ENCODE measurements at regions not wholly inside any gene's neighbourhood (a gene's known extent, or its start where the extent isn't known, plus 50 kb on each side); places are given as distances from the start of the nearest gene placed in this dataset.

DNA sequence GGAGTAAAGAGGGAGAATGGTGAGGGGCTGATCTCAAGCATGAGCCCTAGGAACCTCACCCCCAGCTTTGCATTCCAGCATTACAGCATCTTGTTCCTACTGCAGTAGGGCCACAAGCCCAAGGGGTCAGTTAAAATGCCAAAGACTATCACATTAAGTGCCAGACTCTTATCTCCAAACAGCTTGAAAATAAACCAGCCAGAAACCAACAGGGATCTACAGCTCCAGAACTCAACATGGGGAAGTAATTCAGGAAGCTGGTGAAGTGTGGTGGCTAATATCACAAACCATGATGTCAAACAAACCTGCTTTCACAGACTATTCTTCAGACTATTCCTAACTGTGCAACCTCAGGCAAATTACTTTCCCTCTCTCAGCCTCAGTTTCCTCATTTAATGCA, 278.3 kb downstream of the TNS1 start:
- intact Hi-C loops (cut with DNase I) = loop anchor here (10.0 kb wide), 1 partner anchor 190 kb away; no protein-coding TSS in a partner anchor
- no peaks in the 10 kb centered on the region for H3K27me3 ChIP-seq
- peaks cover 0 to 7% (median 3%) of the 10 kb centered on the region in 3 donors for H3K4me1 ChIP-seq
- no peak overlapping the region for H3K4me3 ChIP-seq
- H3K27ac ChIP-seq = no peak overlapping the region
- no peaks in the 10 kb centered on the region for H3K36me3 ChIP-seq
- TF ChIP-seq, protein P1, sequence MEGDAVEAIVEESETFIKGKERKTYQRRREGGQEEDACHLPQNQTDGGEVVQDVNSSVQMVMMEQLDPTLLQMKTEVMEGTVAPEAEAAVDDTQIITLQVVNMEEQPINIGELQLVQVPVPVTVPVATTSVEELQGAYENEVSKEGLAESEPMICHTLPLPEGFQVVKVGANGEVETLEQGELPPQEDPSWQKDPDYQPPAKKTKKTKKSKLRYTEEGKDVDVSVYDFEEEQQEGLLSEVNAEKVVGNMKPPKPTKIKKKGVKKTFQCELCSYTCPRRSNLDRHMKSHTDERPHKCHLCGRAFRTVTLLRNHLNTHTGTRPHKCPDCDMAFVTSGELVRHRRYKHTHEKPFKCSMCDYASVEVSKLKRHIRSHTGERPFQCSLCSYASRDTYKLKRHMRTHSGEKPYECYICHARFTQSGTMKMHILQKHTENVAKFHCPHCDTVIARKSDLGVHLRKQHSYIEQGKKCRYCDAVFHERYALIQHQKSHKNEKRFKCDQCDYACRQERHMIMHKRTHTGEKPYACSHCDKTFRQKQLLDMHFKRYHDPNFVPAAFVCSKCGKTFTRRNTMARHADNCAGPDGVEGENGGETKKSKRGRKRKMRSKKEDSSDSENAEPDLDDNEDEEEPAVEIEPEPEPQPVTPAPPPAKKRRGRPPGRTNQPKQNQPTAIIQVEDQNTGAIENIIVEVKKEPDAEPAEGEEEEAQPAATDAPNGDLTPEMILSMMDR (IDR thresholded peaks at IDR 0.05) = no peak
- TF ChIP-seq POLR2A (IDR thresholded peaks at IDR 0.05) = no peak
- DNase-seq = no peak
- no peaks in the 10 kb centered on the region for H3K9me3 ChIP-seq

DNA sequence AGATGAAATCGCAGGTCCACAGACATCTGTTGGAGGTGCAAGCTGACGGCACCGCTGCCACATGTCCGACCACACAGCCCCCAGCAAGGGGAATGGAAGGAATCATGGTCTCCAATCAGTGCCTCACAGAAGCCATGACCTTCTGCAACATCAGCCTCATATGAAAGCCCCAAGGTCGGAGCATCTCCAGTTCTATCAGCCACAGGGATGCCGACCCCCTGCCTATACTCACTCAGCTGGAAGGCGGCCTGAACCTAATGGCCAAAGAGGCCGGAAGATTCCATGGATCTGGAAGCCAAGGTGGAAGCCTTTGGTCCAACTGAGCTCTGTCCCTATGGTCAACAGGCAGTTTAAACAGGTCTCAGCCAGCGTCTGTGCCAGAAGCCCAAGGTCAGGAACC, 278.8 kb downstream of the TNS1 start:
- WGBS, 2 donors = 92% methylated on average over 8 of the region's 9 CpGs; no CpG with 5 or more reads in 1 of the 2 donors

DNA sequence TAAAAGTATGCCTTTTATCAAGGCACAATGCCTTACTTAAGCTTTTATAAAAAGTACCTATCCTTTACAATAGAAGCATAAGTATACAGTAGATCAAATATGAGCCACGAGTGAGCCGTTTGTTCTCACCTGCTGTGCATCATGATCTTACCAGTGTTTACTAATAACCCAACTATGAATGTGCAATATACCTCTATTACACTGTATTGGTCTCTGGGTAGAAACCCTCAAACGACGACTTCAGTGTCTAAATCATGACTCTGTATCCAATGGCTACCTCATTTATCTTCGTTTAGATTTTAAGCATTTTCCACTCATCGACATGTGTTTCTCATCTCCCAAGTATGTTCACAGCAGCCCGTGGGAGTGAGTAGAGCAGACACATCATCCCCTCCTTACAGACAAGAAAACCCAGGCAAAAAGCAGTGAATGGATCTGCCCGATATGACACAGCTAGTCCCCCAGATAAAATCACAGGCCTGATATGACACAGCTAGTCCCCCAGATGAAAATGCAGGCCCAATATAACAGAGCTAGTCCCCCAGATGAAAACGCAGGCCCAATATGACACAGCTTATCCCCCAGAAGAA, 279.8 kb downstream of the TNS1 start:
- Histone ChIP-seq H3K27me3 (no peaks in the 10 kb centered on the region), H3K9me3 (no peaks in the 10 kb centered on the region), H3K27ac (no peak overlapping the region), H3K4me1 (no peaks in the 10 kb centered on the region), H3K4me3 (no peak overlapping the region), H3K36me3 (no peaks in the 10 kb centered on the region)
- WGBS, 2 donors = 68 to 75% methylated on average over 8 to 9 of the region's 9 CpGs
- DNase-seq = no peak
- intact Hi-C loops (cut with DNase I) = loop anchor here (10.0 kb wide), 1 partner anchor 188 kb away; no protein-coding TSS in a partner anchor
- no peak for TF ChIP-seq POLR2A (IDR thresholded peaks at IDR 0.05)
- TF ChIP-seq, protein P1 (IDR thresholded peaks at IDR 0.05) = no peak

More for the DNA sequence above, 278.8 kb downstream of the TNS1 start:
- peaks cover 0 to 2% (median 0%) of the 10 kb centered on the region in 3 donors for H3K4me1 ChIP-seq
- TF ChIP-seq, protein P1 (IDR thresholded peaks at IDR 0.05) = no peak
- TF ChIP-seq POLR2A (IDR thresholded peaks at IDR 0.05) = no peak
- H3K27me3 ChIP-seq = no peaks in the 10 kb centered on the region
- no peak overlapping the region for H3K4me3 ChIP-seq
- no peak for DNase-seq
- intact Hi-C loops (cut with DNase I) = loop anchor here (10.0 kb wide), 1 partner anchor 189 kb away; no protein-coding TSS in a partner anchor
- H3K36me3 ChIP-seq = no peaks in the 10 kb centered on the region
- no peak overlapping the region for H3K27ac ChIP-seq
- H3K9me3 ChIP-seq = no peaks in the 10 kb centered on the region

DNA sequence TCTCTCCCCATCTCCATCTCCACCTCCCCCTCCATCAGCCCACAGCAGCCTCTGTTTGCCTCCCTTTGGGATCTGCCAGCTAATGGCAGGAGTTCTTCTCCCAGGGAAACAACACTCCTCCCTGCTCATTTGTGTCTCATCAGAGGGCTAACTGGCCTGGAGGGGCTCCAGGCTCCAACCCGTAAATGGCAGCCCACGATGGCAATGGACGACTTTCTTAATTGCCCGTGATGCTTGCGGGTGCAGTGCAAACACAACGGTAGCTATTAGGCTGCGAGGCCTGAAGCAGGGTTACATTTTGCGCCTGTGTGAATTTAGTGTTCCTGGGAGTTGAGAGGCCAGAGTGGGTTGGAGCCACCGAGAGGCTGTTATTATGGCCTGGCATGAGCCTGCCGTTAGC, 285.1 kb downstream of the TNS1 start:
- Histone ChIP-seq H3K4me3 (no peak overlapping the region), H3K36me3 (no peaks in the 10 kb centered on the region), H3K9me3 (peaks cover 0 to 6% (median 0%) of the 10 kb centered on the region in 3 donors), H3K27me3 (no peaks in the 10 kb centered on the region), H3K4me1 (peaks cover 3 to 26% (median 18%) of the 10 kb centered on the region in 3 donors), H3K27ac (no peak overlapping the region)
- WGBS, 2 donors = 97 to 100% methylated on average over 5 to 6 of the region's 10 CpGs
- TF ChIP-seq POLR2A (IDR thresholded peaks at IDR 0.05) = no peak
- TF ChIP-seq, protein P1 (IDR thresholded peaks at IDR 0.05) = no peak
- intact Hi-C loops (cut with DNase I) = loop anchor here (10.0 kb wide), 1 partner anchor 573 kb away; no protein-coding TSS in a partner anchor
- DNase-seq = no peak

DNA sequence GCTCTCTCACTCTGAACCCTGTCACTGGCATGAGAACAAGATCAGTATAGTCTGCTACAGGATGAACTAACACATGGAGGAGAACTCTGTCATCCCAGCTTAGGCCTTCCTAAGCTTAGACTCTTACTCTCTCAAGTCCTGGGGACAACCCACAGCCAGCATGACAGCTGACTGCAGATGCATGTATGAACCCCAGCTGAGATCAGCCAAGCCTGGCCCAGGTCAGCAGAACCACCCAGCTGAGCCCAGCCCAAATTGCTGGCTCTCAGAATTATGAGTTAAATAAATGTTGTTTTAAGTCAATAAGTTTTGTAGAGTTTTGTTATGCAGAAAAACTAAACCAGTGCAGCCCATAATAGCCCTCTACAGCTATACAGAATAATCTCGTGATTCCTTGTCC, 287.3 kb downstream of the TNS1 start:
- 56 to 86% methylated on average over 1 of the region's 1 CpG for WGBS, 2 donors

More for the DNA sequence above, 287.3 kb downstream of the TNS1 start:
- TF ChIP-seq, protein P1 (IDR thresholded peaks at IDR 0.05) = no peak
- TF ChIP-seq POLR2A (IDR thresholded peaks at IDR 0.05) = no peak
- Histone ChIP-seq H3K4me3 (no peak overlapping the region), H3K36me3 (no peaks in the 10 kb centered on the region), H3K27ac (peak overlapping the region in 2 of 4 donors; percentile 32 to 71), H3K27me3 (no peaks in the 10 kb centered on the region), H3K9me3 (peaks cover 0 to 6% (median 0%) of the 10 kb centered on the region in 3 donors), H3K4me1 (peaks cover 5 to 44% (median 27%) of the 10 kb centered on the region in 3 donors)
- intact Hi-C loops (cut with DNase I) = loop anchor here (10.0 kb wide), 1 partner anchor 571 kb away; no protein-coding TSS in a partner anchor
- DNase-seq = no peak
